Immature natural killer cell (primary cell): ENCODE measurements at regions not wholly inside any gene's neighbourhood (a gene's known extent, or its start where the extent isn't known, plus 50 kb on each side); places are given as distances from the start of the nearest gene placed in this dataset.
"Not testable (repeated sequence)": the region's sequence is repeated elsewhere in the genome, so short reads cannot be mapped to it uniquely, and the experiment has no call there.

Experiments used
- DNase-seq, 3 donors: peaks; one replicate each; pipeline ENCODE4 v3.0.0; 2022; ENCODE audit warnings: mixed read lengths in 1 of 3
- H3K27ac Mint-ChIP-seq, 6 donors: one replicate each; pipeline ENCODE4 v1.8.0; 2020; ENCODE audit warnings: mixed read lengths in 6 of 6, mild to moderate bottlenecking in 5 of 6, inconsistent platforms in 4 of 6, moderate library complexity in 3 of 6
- H3K27me3 Mint-ChIP-seq, 3 donors: one replicate each; pipeline ENCODE4 v1.8.0; 2020 to 2021; ENCODE audit warnings: low read depth in 3 of 3, mild to moderate bottlenecking in 3 of 3, mixed read lengths in 3 of 3, moderate library complexity in 3 of 3, inconsistent platforms in 1 of 3
- H3K36me3 Mint-ChIP-seq, 3 donors: one replicate each; pipeline ENCODE4 v1.8.0; 2020; ENCODE audit warnings: mixed read lengths in 3 of 3, inconsistent platforms in 2 of 3, mild to moderate bottlenecking in 2 of 3
- H3K4me1 Mint-ChIP-seq, 2 donors: one replicate each; pipeline ENCODE4 v1.8.0; 2020; ENCODE audit warnings: inconsistent platforms in 2 of 2, mild to moderate bottlenecking in 2 of 2, mixed read lengths in 2 of 2, moderate library complexity in 1 of 2
- H3K4me3 Mint-ChIP-seq, 5 donors: one replicate each; pipeline ENCODE4 v1.8.0; 2020; ENCODE audit warnings: mild to moderate bottlenecking in 5 of 5, mixed read lengths in 5 of 5, inconsistent platforms in 3 of 5, moderate library complexity in 3 of 5
- H3K9me3 Mint-ChIP-seq, 6 donors: one replicate each; pipeline ENCODE4 v1.8.0; 2020; ENCODE audit warnings: mild to moderate bottlenecking in 6 of 6, mixed read lengths in 6 of 6, inconsistent platforms in 4 of 6, moderate library complexity in 3 of 6

GRCh38 chr5:70585996-70586395 lies 170.8 kb downstream of the GTF2H2C_2 start:
- H3K36me3 Mint-ChIP-seq, H3K27me3 Mint-ChIP-seq, H3K9me3 Mint-ChIP-seq, H3K4me1 Mint-ChIP-seq, H3K27ac Mint-ChIP-seq, H3K4me3 Mint-ChIP-seq: not testable (repeated sequence)
- DNase-seq, result peak; percentile 24 to 78 (median 47)
